Mesenchymal stem cell (in vitro differentiated cells and primary cell): ENCODE measurements at regions not wholly inside any gene's neighbourhood (a gene's known extent, or its start where the extent isn't known, plus 50 kb on each side); places are given as distances from the start of the nearest gene placed in this dataset.
"Not testable (repeated sequence)": the region's sequence is repeated elsewhere in the genome, so short reads cannot be mapped to it uniquely, and the experiment has no call there.

Source experiments
- DNase-seq: peaks from one replicate; pipeline ENCODE4 v3.0.0-alpha.2; 2013
- H2AFZ ChIP-seq: one replicate; pipeline ENCODE4 v1.6.1; 2013; ENCODE audit warnings: low read depth, mild to moderate bottlenecking, control low read depth, inconsistent platforms, low read length, moderate library complexity
- H2AK5ac ChIP-seq: 2 replicates; pipeline ENCODE4 v1.6.1; 2013; ENCODE audit warnings: low read length, moderate library complexity, mild to moderate bottlenecking, inconsistent platforms; ENCODE audit not compliant: severe bottlenecking
- H2BK120ac ChIP-seq: one replicate; pipeline ENCODE4 v1.6.1; 2013; ENCODE audit warnings: low read depth, mild to moderate bottlenecking, inconsistent platforms, low read length, moderate library complexity
- H2BK12ac ChIP-seq, 2 experiments: one replicate each; pipeline ENCODE4 v1.6.1; 2013; ENCODE audit warnings: inconsistent platforms in 2 of 2, low read length in 2 of 2, mild to moderate bottlenecking in 2 of 2, moderate library complexity in 2 of 2, control low read depth in 1 of 2
- H2BK15ac ChIP-seq: one replicate; pipeline ENCODE4 v1.6.1; 2013; ENCODE audit warnings: mild to moderate bottlenecking, low read depth, inconsistent platforms; ENCODE audit not compliant: poor library complexity, severe bottlenecking
- H2BK5ac ChIP-seq: 2 replicates; pipeline ENCODE4 v1.6.1; 2013; ENCODE audit warnings: low read depth, mild to moderate bottlenecking, low read length, control low read depth, inconsistent platforms; ENCODE audit not compliant: poor library complexity, severe bottlenecking
- H3K14ac ChIP-seq, 2 experiments: one replicate each; pipeline ENCODE4 v1.6.1; 2013; ENCODE audit warnings: inconsistent platforms in 2 of 2, low read length in 2 of 2, control low read depth in 1 of 2, mild to moderate bottlenecking in 1 of 2, moderate library complexity in 1 of 2
- H3K18ac ChIP-seq, 2 experiments: one replicate each; pipeline ENCODE4 v1.6.1; 2013; ENCODE audit warnings: inconsistent platforms in 2 of 2, low read length in 2 of 2, control low read depth in 1 of 2, low read depth in 1 of 2, mild to moderate bottlenecking in 1 of 2
- H3K23ac ChIP-seq, 2 experiments: one replicate each; pipeline ENCODE4 v1.6.1; 2013; ENCODE audit warnings: inconsistent platforms in 2 of 2, low read length in 2 of 2, mild to moderate bottlenecking in 2 of 2, moderate library complexity in 2 of 2, control low read depth in 1 of 2
- H3K27ac ChIP-seq: 2 replicates; pipeline ENCODE4 v1.5.1; 2013; ENCODE audit warnings: mild to moderate bottlenecking, moderate library complexity, low read length, control low read depth, inconsistent platforms; ENCODE audit not compliant: poor library complexity, severe bottlenecking
- H3K27me3 ChIP-seq, 2 experiments: 2 replicates each; pipeline versions ENCODE4 v1.6.1 to v1.7.0; 2013; ENCODE audit warnings: low read length in 2 of 2, mild to moderate bottlenecking in 2 of 2, moderate library complexity in 2 of 2, control low read depth in 1 of 2, inconsistent platforms in 1 of 2; ENCODE audit not compliant: control insufficient read depth in 1 of 2, insufficient read depth in 1 of 2
- H3K36me3 ChIP-seq, 2 experiments: 2 replicates each; pipeline versions ENCODE4 v1.6.1 to v1.7.0; 2013; ENCODE audit warnings: low read length in 2 of 2, control low read depth in 1 of 2, inconsistent platforms in 1 of 2, low read depth in 1 of 2, mild to moderate bottlenecking in 1 of 2; ENCODE audit not compliant: insufficient read depth in 2 of 2, control insufficient read depth in 1 of 2
- H3K4ac ChIP-seq, 2 experiments: one replicate each; pipeline ENCODE4 v1.6.1; 2013; ENCODE audit warnings: inconsistent platforms in 2 of 2, low read length in 2 of 2, mild to moderate bottlenecking in 2 of 2, moderate library complexity in 2 of 2, control low read depth in 1 of 2, low read depth in 1 of 2
- H3K4me1 ChIP-seq: 2 replicates; pipeline ENCODE4 v1.6.1; 2013; ENCODE audit warnings: low read depth, low read length, control low read depth; ENCODE audit not compliant: control insufficient read depth, insufficient read depth
- H3K4me2 ChIP-seq: 2 replicates; pipeline ENCODE4 v1.6.1; 2013; ENCODE audit warnings: low read length, mild to moderate bottlenecking, inconsistent platforms; ENCODE audit not compliant: poor library complexity, severe bottlenecking
- H3K4me3 ChIP-seq, 2 experiments: 2 replicates each; pipeline versions ENCODE4 v1.5.1 to v1.7.0; 2013; ENCODE audit warnings: low read length in 2 of 2, mild to moderate bottlenecking in 2 of 2, control low read depth in 1 of 2, low read depth in 1 of 2; ENCODE audit not compliant: insufficient read depth in 1 of 2
- H3K79me1 ChIP-seq: replicated peaks from 2 replicates; pipeline ENCODE4 v1.6.1; 2013; ENCODE audit warnings: mild to moderate bottlenecking, control low read depth, low read length, inconsistent platforms; ENCODE audit not compliant: poor library complexity, severe bottlenecking
- H3K9ac ChIP-seq: 2 replicates; pipeline ENCODE4 v1.7.0; 2013; ENCODE audit warnings: mild to moderate bottlenecking, low read length, moderate library complexity
- H3K9me3 ChIP-seq: 2 replicates; pipeline ENCODE4 v1.7.0; 2013; ENCODE audit warnings: mild to moderate bottlenecking, low read length; ENCODE audit not compliant: control insufficient read depth
- H4K8ac ChIP-seq: one replicate; pipeline ENCODE4 v1.6.1; 2013; ENCODE audit warnings: inconsistent platforms, mild to moderate bottlenecking, low read length, moderate library complexity
- H4K91ac ChIP-seq: one replicate; pipeline ENCODE4 v1.6.1; 2013; ENCODE audit warnings: mild to moderate bottlenecking, low read length, inconsistent platforms
- WGBS: methylation state at CpG from one replicate; pipeline ENCODE4 v1.1.7; 2013; ENCODE audit warnings: mixed read lengths; 5-methylcytosine and 5-hydroxymethylcytosine counted together

DNA sequence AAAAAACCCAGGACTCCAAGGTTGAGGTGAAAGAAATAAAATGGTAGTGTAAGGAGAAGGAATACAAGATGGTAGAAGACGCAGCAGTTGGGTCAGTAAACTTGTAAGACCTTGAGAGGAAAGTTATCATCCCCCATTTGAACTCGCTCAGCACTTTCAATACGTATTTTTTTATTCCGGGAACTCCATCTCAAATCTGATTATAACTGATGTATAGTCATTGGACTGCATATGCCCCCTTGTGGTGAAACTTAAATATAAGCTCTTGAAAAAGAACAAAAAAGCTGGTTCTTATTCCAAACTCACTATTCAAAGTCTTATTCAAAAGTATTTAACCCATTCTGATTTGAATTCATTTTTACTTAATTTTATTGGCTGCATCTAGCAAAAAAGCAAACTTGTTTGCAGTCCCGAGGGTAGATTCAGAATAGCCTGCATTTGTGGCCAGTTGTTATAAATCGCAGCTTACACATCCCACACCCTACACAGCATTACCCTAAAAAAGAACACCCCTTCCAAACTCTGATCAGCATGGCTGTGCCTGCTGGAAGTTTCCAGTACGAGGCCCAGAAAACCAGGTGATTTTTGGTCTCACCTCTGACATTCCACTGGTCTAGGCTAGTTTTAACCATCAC, 118.0 kb downstream of the ESM1 start:
- Histone ChIP-seq H3K18ac (no peak overlapping the region), H4K8ac (no peak overlapping the region), H3K4ac (no peak overlapping the region), H3K4me1 (no peaks in the 10 kb centered on the region), H3K79me1 (no peaks in the 10 kb centered on the region), H3K27ac (no peak overlapping the region), H2AFZ (peak overlapping the region; percentile 37), H3K4me2 (no peak overlapping the region), H2BK5ac (no peak overlapping the region), H3K23ac (no peak overlapping the region), H2BK12ac (no peak overlapping the region), H3K9ac (peak overlapping the region; percentile 63), H4K91ac (no peak overlapping the region), H3K4me3 (peak overlapping the region in 1 of 2 experiments; percentile 42), H3K36me3 (no peaks in the 10 kb centered on the region), H3K9me3 (no peaks in the 10 kb centered on the region), H2BK120ac (no peak overlapping the region), H3K27me3 (peaks cover 0 to 39% of the 10 kb centered on the region in 2 experiments), H2AK5ac (no peak overlapping the region), H2BK15ac (no peak overlapping the region), H3K14ac (no peak overlapping the region)
- peak; percentile 67 for DNase-seq
- 52% methylated on average over 3 of the region's 7 CpGs for WGBS

DNA sequence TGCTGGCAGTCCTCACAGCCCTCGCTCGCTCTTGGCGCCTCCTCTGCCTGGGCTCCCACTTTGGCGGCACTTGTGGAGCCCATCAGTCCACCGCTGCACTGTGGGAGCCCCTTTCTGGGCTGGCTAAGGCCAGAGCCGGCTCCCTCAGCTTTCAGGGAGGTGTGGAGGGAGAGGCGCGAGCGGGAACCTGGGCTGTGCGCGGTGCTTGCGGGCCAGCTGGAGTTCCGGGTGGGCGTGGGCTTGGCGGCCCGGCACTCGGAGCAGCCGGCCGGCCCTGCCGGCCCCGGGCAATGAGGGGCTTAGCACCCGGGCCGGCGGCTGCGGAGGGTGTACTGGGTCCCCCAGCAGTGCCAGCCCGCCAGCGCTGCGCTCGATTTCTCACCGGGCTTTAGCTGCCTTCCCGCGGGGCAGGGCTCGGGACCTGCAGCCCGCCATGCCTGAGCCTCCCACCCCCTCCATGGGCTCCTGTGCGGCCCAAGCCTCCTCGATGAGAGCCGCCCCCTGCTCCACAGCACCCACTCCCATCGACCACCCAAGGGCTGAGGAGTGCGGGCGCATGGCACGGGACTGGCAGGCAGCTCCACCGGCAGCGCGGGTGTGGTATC, 120.4 kb downstream of the ESM1 start:
- H2BK12ac ChIP-seq, H4K8ac ChIP-seq, H4K91ac ChIP-seq, H3K9me3 ChIP-seq, H3K23ac ChIP-seq, H3K36me3 ChIP-seq, H3K9ac ChIP-seq, H3K27ac ChIP-seq, H2BK120ac ChIP-seq, H2BK5ac ChIP-seq, H3K14ac ChIP-seq, H3K4me1 ChIP-seq, H3K4me3 ChIP-seq, H3K18ac ChIP-seq, H3K4ac ChIP-seq, H3K4me2 ChIP-seq, H3K79me1 ChIP-seq, DNase-seq, H2AFZ ChIP-seq, H2BK15ac ChIP-seq, H2AK5ac ChIP-seq: not testable (repeated sequence)
- 95% methylated on average over 33 of the region's 44 CpGs for WGBS
- peaks cover 0 to 23% of the 10 kb centered on the region in 2 experiments for H3K27me3 ChIP-seq

DNA sequence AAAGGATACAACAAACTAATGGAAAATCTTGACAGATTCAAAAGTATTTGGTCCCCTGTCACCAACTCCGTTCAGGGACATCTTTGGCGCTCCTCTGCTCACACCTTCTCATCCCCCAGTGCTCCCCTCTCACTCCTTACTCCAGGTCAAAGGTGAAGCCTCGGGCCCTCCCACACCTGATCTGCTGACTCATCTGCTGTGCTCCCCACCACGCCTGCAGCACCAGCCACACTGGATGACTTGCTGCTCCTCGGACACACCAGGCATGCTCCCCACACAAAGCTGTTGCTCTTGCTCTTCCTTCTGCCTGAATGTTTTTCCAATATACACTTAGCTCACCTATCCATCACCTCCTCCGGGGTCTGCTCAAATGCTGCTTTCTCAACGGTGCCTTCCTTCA, 123.4 kb downstream of the ESM1 start:
- peaks cover 0 to 16% of the 10 kb centered on the region in 2 experiments for H3K27me3 ChIP-seq
- H4K8ac ChIP-seq, result no peak overlapping the region
- no peak overlapping the region for H3K18ac ChIP-seq
- H2AFZ ChIP-seq, result no peak overlapping the region
- H3K4me3 ChIP-seq, result no peak overlapping the region
- H3K9me3 ChIP-seq, result peaks cover 24% of the 10 kb centered on the region
- H3K27ac ChIP-seq, result no peak overlapping the region
- H3K79me1 ChIP-seq, result no peaks in the 10 kb centered on the region
- H3K14ac ChIP-seq, result no peak overlapping the region
- H2BK12ac ChIP-seq, result no peak overlapping the region
- DNase-seq, result no peak
- no peak overlapping the region for H4K91ac ChIP-seq
- WGBS, result 83% methylated on average over 7 of the region's 7 CpGs
- H2BK15ac ChIP-seq, result no peak overlapping the region
- no peak overlapping the region for H2BK5ac ChIP-seq
- no peak overlapping the region for H3K4ac ChIP-seq
- no peak overlapping the region for H3K9ac ChIP-seq
- H3K23ac ChIP-seq, result no peak overlapping the region
- H3K4me2 ChIP-seq, result no peak overlapping the region
- H2AK5ac ChIP-seq, result no peak overlapping the region
- no peaks in the 10 kb centered on the region for H3K4me1 ChIP-seq
- no peaks in the 10 kb centered on the region for H3K36me3 ChIP-seq
- H2BK120ac ChIP-seq, result no peak overlapping the region

DNA sequence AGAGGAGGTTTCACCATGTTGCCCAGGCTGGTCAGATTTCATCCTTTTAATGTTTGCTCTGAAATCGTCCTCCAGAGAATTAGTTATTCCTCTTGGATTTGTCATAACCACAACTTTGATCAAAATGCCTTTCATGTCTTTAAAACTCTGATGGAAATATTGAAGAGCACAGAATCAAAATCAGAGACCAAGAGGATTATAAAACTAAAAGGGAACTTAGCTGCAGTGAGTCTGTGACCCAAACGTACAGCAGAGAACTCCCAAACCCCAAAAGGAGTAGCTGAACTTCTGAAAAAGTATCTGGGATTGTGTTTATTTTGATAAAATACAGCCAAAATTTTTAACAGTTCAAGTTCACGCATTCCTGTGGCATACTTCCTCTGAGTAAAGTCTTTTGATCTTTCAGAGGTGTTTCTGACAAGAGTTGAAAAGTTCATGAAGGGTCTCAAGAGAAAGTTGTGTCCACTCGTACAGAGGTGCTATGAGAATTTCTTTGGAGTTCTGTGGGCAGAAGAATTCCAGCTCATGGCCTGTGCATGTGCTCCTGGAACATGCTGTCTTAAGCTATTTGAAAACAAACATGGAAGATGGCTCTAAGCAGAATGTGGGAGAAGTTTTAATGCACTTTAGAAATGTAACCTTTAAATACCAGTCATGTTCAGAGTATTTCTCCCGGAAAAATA, 124.0 kb downstream of the ESM1 start:
- Histone ChIP-seq H3K9ac (peak overlapping the region; percentile 32), H3K27ac (no peak overlapping the region), H2BK120ac (no peak overlapping the region), H3K79me1 (no peaks in the 10 kb centered on the region), H2BK5ac (no peak overlapping the region), H4K91ac (no peak overlapping the region), H3K4me2 (no peak overlapping the region), H3K4me1 (no peaks in the 10 kb centered on the region), H3K4me3 (peak overlapping the region in 1 of 2 experiments; percentile 31), H2BK15ac (no peak overlapping the region), H2AFZ (no peak overlapping the region), H3K27me3 (peaks cover 0 to 16% of the 10 kb centered on the region in 2 experiments), H3K23ac (no peak overlapping the region), H3K18ac (no peak overlapping the region), H3K9me3 (peaks cover 31% of the 10 kb centered on the region), H2BK12ac (no peak overlapping the region), H3K36me3 (no peaks in the 10 kb centered on the region), H3K4ac (no peak overlapping the region), H3K14ac (no peak overlapping the region), H4K8ac (no peak overlapping the region), H2AK5ac (no peak overlapping the region)
- no peak for DNase-seq
- 95% methylated on average over 3 of the region's 5 CpGs for WGBS
